HCT116 (cell line): ENCODE measurements at regions not wholly inside any gene's neighbourhood (a gene's known extent, or its start where the extent isn't known, plus 50 kb on each side); places are given as distances from the start of the nearest gene placed in this dataset.

ENCODE experiments used
- ATAC-seq: fragments of 200-7000 bp; cut with Tn5 transposase; 2 replicates; pipeline ENCODE4 v1.9.1; 2020; ENCODE audit warnings: mild to moderate bottlenecking, moderate library complexity
- BruUV-seq: library from RNA; stranded (reverse); fragments of 400-500 nt; replicated peaks from 2 replicates; lab custom pipeline; 2021; lab: Mats Ljungman, UMichigan
- CTCF ChIA-PET: fragments of 300-600 bp; sonication (Branson Sonifier 250); formaldehyde crosslinking; loops from one replicate; lab custom pipeline; 2021; ENCODE audit warnings: antibody characterized with exemption; lab: Charles Lee
- POLR2A ChIA-PET: fragments of 300-600, 350-600 bp; sonication (Branson Sonifier 250); formaldehyde crosslinking; loops from one replicate; lab custom pipeline; 2021; ENCODE audit warnings: antibody characterized with exemption; lab: Charles Lee
- RAD21 ChIA-PET, 2 experiments: fragments of 300-600 bp; sonication (Branson Sonifier 250); formaldehyde crosslinking; loops; one replicate each; lab custom pipeline; 2023; ENCODE audit warnings: low total read pairs in 2 of 2; ENCODE audit not compliant: uncharacterized antibody in 2 of 2, unreplicated experiment in 2 of 2, low non-redundant PET in 1 of 2; lab: Charles Lee
- DNase-seq: peaks from one replicate; pipeline ENCODE4 v3.0.0-alpha.2; 2010; ENCODE audit warnings: low read depth, low spot score
- H2AFZ ChIP-seq: fragments of 200-600 bp; shearing (Covaris generic), sonication (generic); 2 replicates; pipeline ENCODE4 v1.6.1; 2017; ENCODE audit warnings: low read depth, mixed run types, mixed read lengths, antibody characterized with exemption, low read length; ENCODE audit not compliant: poor library complexity, severe bottlenecking
- H3K27ac ChIP-seq: 2 replicates; pipeline ENCODE4 v1.5.1; 2012; ENCODE audit warnings: low read depth, low read length
- H3K27me3 ChIP-seq: fragments of 200-600 bp; sonication (generic); 2 replicates; pipeline ENCODE4 v1.6.1; 2016; ENCODE audit warnings: mixed run types, low read length, mixed read lengths; ENCODE audit not compliant: insufficient read depth
- H3K36me3 ChIP-seq, 2 experiments: fragments of 200-500 bp in 1 of 2; fragments of 200-600 bp in 1 of 2; sonication (Bioruptor generic) in 1 of 2; sonication (generic) in 1 of 2; 2 replicates each; pipeline versions ENCODE4 v1.5.1 to v1.6.1; 2014 to 2016; ENCODE audit warnings: low read length in 2 of 2, inconsistent platforms in 1 of 2, mixed read lengths in 1 of 2, mixed run types in 1 of 2; ENCODE audit not compliant: insufficient read depth in 2 of 2, control insufficient read depth in 1 of 2
- H3K4me1 ChIP-seq, 2 experiments: fragments of 200-600 bp in 1 of 2; sonication (generic) in 1 of 2; 2 replicates each; pipeline versions ENCODE4 v1.5.1 to v1.6.1; 2012 to 2017; ENCODE audit warnings: low read length in 2 of 2, inconsistent platforms in 1 of 2, mild to moderate bottlenecking in 1 of 2, mixed read lengths in 1 of 2, mixed run types in 1 of 2, moderate library complexity in 1 of 2; ENCODE audit not compliant: insufficient read depth in 2 of 2, control insufficient read depth in 1 of 2
- H3K4me2 ChIP-seq: fragments of 200-600 bp; sonication (generic); 2 replicates; pipeline ENCODE4 v1.6.1; 2017; ENCODE audit warnings: mixed run types, low read length, mixed read lengths
- H3K4me3 ChIP-seq, 2 experiments: fragments of 200-600 bp in 1 of 2; sonication (generic) in 1 of 2; replicated peaks in 1 of 2; 2 replicates each; pipeline ENCODE4 v1.5.1; 2011 to 2016; ENCODE audit warnings: low read length in 2 of 2, control low read depth in 1 of 2, low read depth in 1 of 2, mild to moderate bottlenecking in 1 of 2, mixed read lengths in 1 of 2, mixed run types in 1 of 2
- H3K79me2 ChIP-seq: fragments of 200-600 bp; sonication (generic); 2 replicates; pipeline ENCODE4 v1.6.1; 2017; ENCODE audit warnings: mild to moderate bottlenecking, mixed run types, low read length, moderate library complexity, mixed read lengths; ENCODE audit not compliant: insufficient read depth
- H3K9ac ChIP-seq: fragments of 200-600 bp; sonication (generic); 2 replicates; pipeline ENCODE4 v1.6.1; 2016; ENCODE audit warnings: low read length, mixed read lengths
- H3K9me2 ChIP-seq: fragments of 200-600 bp; sonication (generic), shearing (Covaris generic); 2 replicates; pipeline ENCODE4 v1.6.1; 2017; ENCODE audit warnings: mixed run types, mild to moderate bottlenecking, moderate library complexity; ENCODE audit not compliant: insufficient read depth
- H3K9me3 ChIP-seq, 2 experiments: fragments of 200-500 bp in 1 of 2; fragments of 200-600 bp in 1 of 2; sonication (Bioruptor generic) in 1 of 2; sonication (generic) in 1 of 2; 2 replicates each; pipeline ENCODE4 v1.6.1; 2014 to 2017; ENCODE audit warnings: low read length in 2 of 2, mixed read lengths in 2 of 2, inconsistent platforms in 1 of 2, low read depth in 1 of 2, mild to moderate bottlenecking in 1 of 2, mixed run types in 1 of 2, moderate library complexity in 1 of 2; ENCODE audit not compliant: control insufficient read depth in 1 of 2, insufficient read depth in 1 of 2
- H4K20me1 ChIP-seq: fragments of 200-600 bp; sonication (generic), shearing (Covaris generic); 2 replicates; pipeline ENCODE4 v1.6.1; 2017; ENCODE audit warnings: mixed run types, mild to moderate bottlenecking, moderate library complexity; ENCODE audit not compliant: insufficient read depth
- CBX3 ChIP-seq: IDR thresholded peaks from 2 replicates; pipeline ENCODE4 v1.6.1; 2012; ENCODE audit warnings: low read depth
- CEBPB ChIP-seq: IDR thresholded peaks from 2 replicates; pipeline ENCODE4 v1.6.1; 2012; ENCODE audit warnings: low read depth
- EZH2 ChIP-seq: fragments of 200-600 bp; sonication (generic); IDR thresholded peaks from 2 replicates; pipeline ENCODE4 v1.6.1; 2017; ENCODE audit warnings: antibody characterized with exemption, mixed run types
- JUND ChIP-seq: IDR thresholded peaks from 2 replicates; pipeline ENCODE4 v1.6.1; 2012
- POLR2AphosphoS5 ChIP-seq: IDR thresholded peaks from 2 replicates; pipeline ENCODE4 v1.6.1; 2011; ENCODE audit warnings: mild to moderate bottlenecking, low read depth, low read length, moderate library complexity
- RAD21 ChIP-seq: IDR thresholded peaks from 2 replicates; pipeline ENCODE4 v1.6.1; 2012; ENCODE audit warnings: low read depth, mild to moderate bottlenecking
- REST ChIP-seq: IDR thresholded peaks from 2 replicates; pipeline ENCODE4 v1.6.1; 2012; ENCODE audit warnings: low read depth
- SRF ChIP-seq: IDR thresholded peaks from 2 replicates; pipeline ENCODE4 v1.6.1; 2012; ENCODE audit warnings: low read depth
- TCF7L2 ChIP-seq: IDR thresholded peaks from 2 replicates; pipeline ENCODE4 v1.7.0; 2011; ENCODE audit warnings: borderline replicate concordance, inconsistent platforms; ENCODE audit not compliant: insufficient read depth, insufficient read length; ENCODE audit errors: extremely low read depth
- ZFX ChIP-seq: fragments of 450-650 bp; IDR thresholded peaks from 2 replicates; pipeline ENCODE4 v1.6.1; 2017
- ZNF274 ChIP-seq: fragments of 200-500 bp; sonication (Bioruptor generic); IDR thresholded peaks from 2 replicates; pipeline ENCODE4 v1.6.1; 2014; ENCODE audit warnings: mild to moderate bottlenecking, low read depth, low read length, inconsistent platforms
- intact Hi-C: fragments of 100-400 bp; cut with micrococcal nuclease; formaldehyde crosslinking; loops from 2 replicates; pipeline ENCODE4 v1.10.0; 2022
- TF ChIP-seq, protein P1 (sequence below): IDR thresholded peaks from 2 replicates; pipeline ENCODE4 v1.6.1; 2012
- TF ChIP-seq, protein P2 (sequence below): IDR thresholded peaks from 2 replicates; pipeline ENCODE4 v1.6.1; 2011; ENCODE audit warnings: mild to moderate bottlenecking, low read length, moderate library complexity; ENCODE audit not compliant: insufficient replicate concordance; ENCODE audit errors: extremely low read depth

DNA sequence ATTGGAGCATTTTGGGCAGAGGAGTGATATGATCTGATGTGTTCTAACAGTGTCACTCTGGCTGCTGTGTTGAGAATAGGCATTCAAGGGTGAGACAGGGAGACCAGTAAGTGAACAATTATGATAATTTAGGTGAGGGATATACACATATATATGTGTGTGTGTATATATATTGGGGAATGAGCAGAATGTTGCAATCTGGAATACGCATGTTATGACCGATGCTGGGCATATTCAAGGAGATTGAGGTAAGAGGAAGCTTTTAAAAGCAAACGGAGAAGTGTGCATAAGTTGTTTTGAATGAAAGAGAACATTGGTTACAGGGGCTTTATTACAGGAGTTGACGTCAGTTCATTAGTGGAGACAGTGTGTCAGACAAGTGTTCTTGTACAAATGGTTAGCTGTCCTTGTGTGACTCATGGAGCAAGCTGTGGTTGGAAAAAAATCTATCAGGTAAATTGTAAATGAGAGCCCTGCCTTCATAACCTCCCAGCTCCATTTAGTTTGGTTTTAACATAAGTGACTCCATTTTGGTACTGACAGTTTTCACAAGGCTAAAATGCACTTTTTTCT, 442.5 kb upstream of the LCORL start:
- H3K4me3 ChIP-seq, result no peak overlapping the region
- BruUV-seq, result no TSS peak
- no peak for ATAC-seq
- intact Hi-C loops, result no loop called here
- no peaks in the 10 kb centered on the region for H3K79me2 ChIP-seq
- no peaks in the 10 kb centered on the region for H3K9me3 ChIP-seq
- RAD21 ChIA-PET, result no interaction called here
- POLR2A ChIA-PET, result no interaction called here
- H3K9ac ChIP-seq, result no peak overlapping the region
- no peak overlapping the region for H2AFZ ChIP-seq
- H3K27ac ChIP-seq, result no peak overlapping the region
- CTCF ChIA-PET, result no interaction called here
- no peak for DNase-seq
- TF ChIP-seq JUND (no peak), TCF7L2 (no peak), ZNF274 (no peak), ZFX (no peak), SRF (no peak), CEBPB (no peak), POLR2AphosphoS5 (no peak), EZH2 (no peak), CBX3 (no peak), RAD21 (no peak), REST (no peak)
- TF ChIP-seq, protein P1, sequence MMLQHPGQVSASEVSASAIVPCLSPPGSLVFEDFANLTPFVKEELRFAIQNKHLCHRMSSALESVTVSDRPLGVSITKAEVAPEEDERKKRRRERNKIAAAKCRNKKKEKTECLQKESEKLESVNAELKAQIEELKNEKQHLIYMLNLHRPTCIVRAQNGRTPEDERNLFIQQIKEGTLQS, result no peak
- TF ChIP-seq, protein P2, sequence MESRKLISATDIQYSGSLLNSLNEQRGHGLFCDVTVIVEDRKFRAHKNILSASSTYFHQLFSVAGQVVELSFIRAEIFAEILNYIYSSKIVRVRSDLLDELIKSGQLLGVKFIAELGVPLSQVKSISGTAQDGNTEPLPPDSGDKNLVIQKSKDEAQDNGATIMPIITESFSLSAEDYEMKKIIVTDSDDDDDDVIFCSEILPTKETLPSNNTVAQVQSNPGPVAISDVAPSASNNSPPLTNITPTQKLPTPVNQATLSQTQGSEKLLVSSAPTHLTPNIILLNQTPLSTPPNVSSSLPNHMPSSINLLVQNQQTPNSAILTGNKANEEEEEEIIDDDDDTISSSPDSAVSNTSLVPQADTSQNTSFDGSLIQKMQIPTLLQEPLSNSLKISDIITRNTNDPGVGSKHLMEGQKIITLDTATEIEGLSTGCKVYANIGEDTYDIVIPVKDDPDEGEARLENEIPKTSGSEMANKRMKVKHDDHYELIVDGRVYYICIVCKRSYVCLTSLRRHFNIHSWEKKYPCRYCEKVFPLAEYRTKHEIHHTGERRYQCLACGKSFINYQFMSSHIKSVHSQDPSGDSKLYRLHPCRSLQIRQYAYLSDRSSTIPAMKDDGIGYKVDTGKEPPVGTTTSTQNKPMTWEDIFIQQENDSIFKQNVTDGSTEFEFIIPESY, result no peak
- TF ChIP-seq, all 23 proteins: peak for 0
- Histone ChIP-seq H3K4me2 (no peak overlapping the region), H3K9me2 (no peaks in the 10 kb centered on the region), H3K27me3 (peaks cover 2% of the 10 kb centered on the region; the same call in 1 of the 2 replicates), H4K20me1 (no peaks in the 10 kb centered on the region), H3K4me1 (no peaks in the 10 kb centered on the region), H3K36me3 (no peaks in the 10 kb centered on the region)
